ENCODE measurements at regions not wholly inside any gene's neighbourhood (a gene's known extent, or its start where the extent isn't known, plus 50 kb on each side); places are given as distances from the start of the nearest gene placed in this dataset.

DNA sequence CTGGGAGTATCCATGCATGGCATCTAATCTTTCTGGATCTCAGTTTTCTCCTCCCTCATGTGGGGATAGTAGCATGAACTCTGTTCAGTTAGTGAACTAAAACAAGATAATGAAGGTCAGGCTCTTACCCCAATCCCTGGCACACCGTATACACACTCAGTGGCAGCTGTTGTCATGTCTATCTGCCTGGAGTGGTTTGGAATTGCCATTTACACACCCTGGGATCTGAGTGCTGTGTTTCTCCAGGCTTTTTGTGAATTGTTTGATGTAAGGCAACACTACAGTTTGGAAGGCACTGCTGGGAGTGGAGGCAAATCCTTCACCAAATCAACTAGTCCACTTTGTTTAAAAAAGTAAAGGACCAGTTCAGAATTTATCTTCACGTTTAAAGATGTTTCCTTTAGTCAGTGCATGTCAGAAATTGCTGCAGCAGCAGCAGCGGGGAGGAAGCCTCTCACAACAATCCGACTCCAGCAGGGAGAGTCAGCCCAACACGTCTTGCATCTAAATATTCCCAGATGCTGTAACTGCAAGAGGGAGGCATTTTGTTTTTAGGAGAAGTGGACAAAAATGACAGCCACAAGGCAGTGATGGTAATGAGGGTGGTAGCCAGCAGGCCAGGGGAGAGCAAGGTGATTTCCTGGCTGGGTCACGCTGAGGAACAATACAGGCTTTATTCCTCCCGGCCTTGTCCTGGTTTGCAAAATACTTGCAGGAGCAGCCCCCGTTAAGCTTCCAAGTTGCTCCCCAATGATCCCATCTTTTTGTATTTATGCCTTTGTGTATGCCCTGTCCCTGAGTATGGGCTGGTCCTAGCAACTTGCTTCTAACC is 128.5 kb upstream of the LRIG1 start:
- H3K27ac ChIP-seq = no peak overlapping the region
- TF ChIP-seq, protein P1, sequence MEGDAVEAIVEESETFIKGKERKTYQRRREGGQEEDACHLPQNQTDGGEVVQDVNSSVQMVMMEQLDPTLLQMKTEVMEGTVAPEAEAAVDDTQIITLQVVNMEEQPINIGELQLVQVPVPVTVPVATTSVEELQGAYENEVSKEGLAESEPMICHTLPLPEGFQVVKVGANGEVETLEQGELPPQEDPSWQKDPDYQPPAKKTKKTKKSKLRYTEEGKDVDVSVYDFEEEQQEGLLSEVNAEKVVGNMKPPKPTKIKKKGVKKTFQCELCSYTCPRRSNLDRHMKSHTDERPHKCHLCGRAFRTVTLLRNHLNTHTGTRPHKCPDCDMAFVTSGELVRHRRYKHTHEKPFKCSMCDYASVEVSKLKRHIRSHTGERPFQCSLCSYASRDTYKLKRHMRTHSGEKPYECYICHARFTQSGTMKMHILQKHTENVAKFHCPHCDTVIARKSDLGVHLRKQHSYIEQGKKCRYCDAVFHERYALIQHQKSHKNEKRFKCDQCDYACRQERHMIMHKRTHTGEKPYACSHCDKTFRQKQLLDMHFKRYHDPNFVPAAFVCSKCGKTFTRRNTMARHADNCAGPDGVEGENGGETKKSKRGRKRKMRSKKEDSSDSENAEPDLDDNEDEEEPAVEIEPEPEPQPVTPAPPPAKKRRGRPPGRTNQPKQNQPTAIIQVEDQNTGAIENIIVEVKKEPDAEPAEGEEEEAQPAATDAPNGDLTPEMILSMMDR (IDR thresholded peaks at IDR 0.05) = no peak
- no peak overlapping the region for H3K4me3 ChIP-seq
- DNase-seq (ENCODE audit: low spot score) = no peak

DNA sequence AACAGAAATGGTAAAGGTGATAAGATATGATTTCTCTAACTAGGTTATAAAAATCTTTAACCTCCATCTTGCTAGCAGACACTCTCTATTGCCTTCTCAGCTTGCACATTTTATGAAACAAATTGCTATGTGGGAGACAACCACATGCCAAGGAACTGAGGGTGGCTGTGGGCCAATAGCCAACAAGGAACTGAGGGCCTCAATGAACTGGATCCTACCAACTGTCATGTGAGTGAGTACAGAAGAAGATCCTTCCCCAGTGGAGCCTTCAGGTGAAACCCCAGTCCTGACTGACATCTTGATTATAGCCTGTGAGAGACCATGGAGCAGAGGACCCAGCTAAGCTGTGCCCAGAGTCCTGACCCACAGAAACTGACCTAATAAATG is 129.2 kb upstream of the LRIG1 start:
- TF ChIP-seq, protein P1 (IDR thresholded peaks at IDR 0.05) = no peak
- no peak overlapping the region for H3K27ac ChIP-seq
- DNase-seq (ENCODE audit: low spot score) = no peak
- no peak overlapping the region for H3K4me3 ChIP-seq

DNA sequence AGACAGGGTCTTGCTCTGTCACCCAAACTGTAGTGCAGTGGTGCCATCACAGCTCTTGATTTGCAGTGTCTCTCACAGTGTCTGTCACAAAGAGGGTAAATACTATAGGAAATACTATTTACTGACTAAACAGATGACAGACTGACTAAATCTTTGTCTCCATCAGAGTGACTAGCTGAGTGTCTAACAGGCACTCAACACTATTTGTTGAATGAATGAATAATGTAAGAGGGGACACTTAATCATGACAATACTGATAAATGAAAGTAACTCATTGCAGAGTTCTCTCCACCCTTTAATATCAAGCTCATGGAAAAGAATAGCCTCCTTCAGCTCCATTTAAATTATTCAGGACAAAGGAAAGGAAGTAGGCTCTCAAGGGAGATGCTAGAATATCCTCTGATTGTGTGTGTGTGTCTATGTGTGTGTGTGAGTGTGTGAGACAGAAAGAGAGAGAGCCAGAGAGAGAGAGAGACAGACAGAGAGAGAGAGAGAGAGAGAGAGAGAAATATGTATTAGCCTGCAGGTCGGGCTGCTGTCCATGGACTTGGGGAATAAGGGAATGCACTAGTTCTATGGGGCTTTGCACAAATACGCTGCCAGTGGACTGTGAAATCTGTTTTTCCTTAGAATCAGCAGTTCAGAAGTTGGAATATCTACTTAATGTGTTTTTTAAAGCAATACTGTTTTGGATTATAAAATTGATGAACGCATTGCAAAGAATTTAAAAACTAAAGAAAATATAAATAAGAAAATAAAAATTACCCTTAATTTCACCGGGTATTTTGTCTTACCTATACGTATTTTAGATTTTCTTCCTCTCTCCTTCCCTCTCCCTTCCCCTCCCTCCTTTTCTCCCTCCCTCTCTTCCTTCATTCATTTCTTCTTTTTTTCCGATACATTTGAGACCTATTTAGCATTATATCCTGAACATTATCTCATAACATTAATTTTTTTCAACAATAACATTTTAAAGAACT is 132.9 kb upstream of the LRIG1 start:
- TF ChIP-seq, protein P1 (IDR thresholded peaks at IDR 0.05) = no peak
- no peak for DNase-seq (ENCODE audit: low spot score)
- H3K27ac ChIP-seq = no peak overlapping the region

DNA sequence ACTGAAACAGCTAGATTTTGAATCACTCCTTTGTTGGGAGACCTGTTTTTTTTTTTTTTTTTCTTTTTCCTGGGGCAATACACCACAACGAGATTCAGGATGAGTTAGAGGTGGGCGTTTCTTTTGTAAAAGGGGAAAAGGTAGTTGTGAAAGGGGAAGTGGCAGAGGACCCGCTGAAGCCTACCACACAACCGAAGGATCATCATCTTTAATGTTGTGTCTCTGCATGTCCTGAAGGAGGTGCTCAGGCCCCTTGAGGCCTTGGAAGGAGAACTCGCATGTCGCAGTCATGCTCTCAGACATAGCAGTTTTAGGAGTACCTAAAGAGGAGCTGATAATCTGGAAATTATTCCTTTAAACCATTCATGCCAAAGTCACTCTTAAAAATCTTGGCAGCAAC is 137.9 kb upstream of the LRIG1 start:
- Histone ChIP-seq H3K4me3 (no peak overlapping the region), H3K27ac (no peak overlapping the region)
- TF ChIP-seq, protein P1 (IDR thresholded peaks at IDR 0.05) = no peak
- no peak for DNase-seq (ENCODE audit: low spot score)

More for the DNA sequence above, 132.9 kb upstream of the LRIG1 start:
- no peak overlapping the region for H3K4me3 ChIP-seq

DNA sequence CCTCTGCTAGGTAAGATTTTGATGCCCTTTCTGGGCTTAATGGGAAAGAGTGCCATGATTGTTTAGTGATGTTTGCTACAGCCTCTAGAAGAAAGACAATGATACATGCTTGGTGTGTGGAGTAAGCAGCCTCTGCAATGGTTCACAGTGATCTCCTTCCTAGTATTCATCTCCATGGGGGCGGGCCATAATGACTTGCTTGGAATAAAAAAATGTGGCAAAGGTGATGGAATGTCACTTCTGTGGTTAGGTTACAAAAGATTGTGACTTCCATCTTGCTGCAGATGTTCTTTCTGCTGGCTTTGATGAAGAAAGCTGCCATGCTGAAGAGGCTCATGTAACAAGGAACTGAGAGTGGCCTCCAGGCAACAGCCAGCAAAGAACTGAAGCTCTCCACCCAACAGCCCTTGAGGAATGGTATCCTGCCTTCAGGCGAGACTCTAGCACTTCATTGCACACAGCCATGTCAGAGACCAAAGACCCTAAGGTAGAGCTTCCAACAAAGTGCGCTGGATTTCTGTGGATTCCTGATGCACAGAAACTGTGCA is 139.1 kb upstream of the LRIG1 start:
- no peak for DNase-seq (ENCODE audit: low spot score)
- no peak overlapping the region for H3K27ac ChIP-seq
- no peak overlapping the region for H3K4me3 ChIP-seq
- TF ChIP-seq, protein P1 (IDR thresholded peaks at IDR 0.05) = no peak

DNA sequence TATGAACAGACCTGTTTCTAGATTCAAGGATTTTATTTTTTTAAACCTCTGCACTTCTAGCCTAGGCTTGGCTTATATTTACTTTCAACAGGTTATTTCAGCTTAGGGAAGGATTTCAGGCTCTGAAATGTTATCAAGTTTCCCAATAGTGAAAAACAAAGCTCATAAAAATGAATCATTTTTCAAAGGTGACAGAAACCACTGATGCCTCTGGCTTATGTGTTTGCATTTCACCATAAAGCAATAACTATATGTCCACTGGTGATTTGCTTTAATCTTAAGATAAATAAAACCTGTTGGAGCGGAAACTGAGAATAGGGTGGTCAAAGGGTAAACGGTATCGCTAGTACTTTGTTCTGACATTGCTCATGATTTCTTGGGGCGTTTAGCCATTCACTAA is 141.2 kb upstream of the LRIG1 start:
- DNase-seq (ENCODE audit: low spot score) = no peak
- no peak overlapping the region for H3K27ac ChIP-seq
- H3K4me3 ChIP-seq = no peak overlapping the region

More for the DNA sequence above, 141.2 kb upstream of the LRIG1 start:
- TF ChIP-seq, protein P1 (IDR thresholded peaks at IDR 0.05) = no peak
